Activated naive CD4-positive, alpha-beta T cell treated with anti-CD3 and anti-CD28 coated beads, Interleukin-2, amount 50 U/mL, for 72 hours (primary cell): ENCODE measurements at regions not wholly inside any gene's neighbourhood (a gene's known extent, or its start where the extent isn't known, plus 50 kb on each side); places are given as distances from the start of the nearest gene placed in this dataset.
"Not testable (repeated sequence)": the region's sequence is repeated elsewhere in the genome, so short reads cannot be mapped to it uniquely, and the experiment has no call there.

Source experiments
- ATAC-seq, 2 donors: fragments of 150-1000 bp; cut with Tn5 transposase; 2 replicates each; pipeline ENCODE4 v1.10.0; 2021; ENCODE audit warnings: mild to moderate bottlenecking in 2 of 2, moderate library complexity in 2 of 2
- DNase-seq, 2 donors: peaks; one replicate each; pipeline ENCODE4 v3.0.0; 2021 to 2022; ENCODE audit warnings: low spot score in 2 of 2
- H3K27ac Mint-ChIP-seq, 2 donors: one replicate each; pipeline ENCODE4 v1.8.0; 2022; ENCODE audit warnings: mild to moderate bottlenecking in 2 of 2, mixed read lengths in 2 of 2
- H3K36me3 Mint-ChIP-seq, 2 donors: one replicate each; pipeline ENCODE4 v1.8.0; 2022; ENCODE audit warnings: mixed read lengths in 2 of 2
- H3K9me3 Mint-ChIP-seq, 2 donors: one replicate each; pipeline ENCODE4 v1.8.0; 2022; ENCODE audit warnings: mixed read lengths in 2 of 2

DNA sequence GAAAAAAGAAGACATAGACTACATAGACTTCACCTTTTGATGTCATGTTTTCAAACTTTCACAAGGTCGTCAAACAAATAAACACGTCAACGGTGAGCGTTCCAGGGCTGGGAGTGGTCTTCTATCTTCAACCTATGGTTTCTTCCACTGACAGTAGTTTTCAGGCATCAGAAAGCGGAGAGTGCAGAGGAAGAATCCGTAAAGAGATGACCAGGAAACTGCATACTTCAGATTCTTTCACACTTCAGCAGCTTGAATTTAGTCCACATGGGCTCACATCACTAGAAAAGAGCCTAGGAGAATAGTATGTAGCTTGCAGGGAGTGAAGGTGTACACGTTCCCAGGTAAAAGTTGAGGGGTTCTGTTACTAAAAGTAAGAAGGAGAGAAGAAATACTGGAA is 58.5 kb downstream of the NPY1R start:
- DNase-seq (no peak), ATAC-seq (no peak)
- no peaks in the 10 kb centered on the region for H3K36me3 Mint-ChIP-seq
- H3K27ac Mint-ChIP-seq: no peak overlapping the region
- no peaks in the 10 kb centered on the region for H3K9me3 Mint-ChIP-seq

- no peak overlapping the region for H3K27ac Mint-ChIP-seq
- H3K36me3 Mint-ChIP-seq: no peaks in the 10 kb centered on the region
- no peaks in the 10 kb centered on the region for H3K9me3 Mint-ChIP-seq
- DNase-seq (no peak), ATAC-seq (no peak)
These were observed 59.2 kb downstream of the NPY1R start for GRCh38 chr4:163273203-163273602.

GRCh38 chr4:163271555-163272127 is 60.8 kb downstream of the NPY1R start:
- H3K9me3 Mint-ChIP-seq: no peaks in the 10 kb centered on the region
- DNase-seq: no peak

GRCh38 chr4:163269869-163270268 is 62.5 kb downstream of the NPY1R start:
- Mint-ChIP-seq H3K9me3 (no peaks in the 10 kb centered on the region), H3K36me3 (no peaks in the 10 kb centered on the region), H3K27ac (no peak overlapping the region)
- ATAC-seq (no peak), DNase-seq (no peak)

More at GRCh38 chr4:163271555-163272127, 60.8 kb downstream of the NPY1R start:
- Mint-ChIP-seq H3K27ac (no peak overlapping the region), H3K36me3 (no peaks in the 10 kb centered on the region)
- no peak for ATAC-seq

- no peaks in the 10 kb centered on the region for H3K9me3 Mint-ChIP-seq
- H3K27ac Mint-ChIP-seq: no peak overlapping the region
- DNase-seq (no peak), ATAC-seq (no peak)
- H3K36me3 Mint-ChIP-seq: no peaks in the 10 kb centered on the region
These were observed 63.2 kb downstream of the NPY1R start for GRCh38 chr4:163269166-163269565.

DNA sequence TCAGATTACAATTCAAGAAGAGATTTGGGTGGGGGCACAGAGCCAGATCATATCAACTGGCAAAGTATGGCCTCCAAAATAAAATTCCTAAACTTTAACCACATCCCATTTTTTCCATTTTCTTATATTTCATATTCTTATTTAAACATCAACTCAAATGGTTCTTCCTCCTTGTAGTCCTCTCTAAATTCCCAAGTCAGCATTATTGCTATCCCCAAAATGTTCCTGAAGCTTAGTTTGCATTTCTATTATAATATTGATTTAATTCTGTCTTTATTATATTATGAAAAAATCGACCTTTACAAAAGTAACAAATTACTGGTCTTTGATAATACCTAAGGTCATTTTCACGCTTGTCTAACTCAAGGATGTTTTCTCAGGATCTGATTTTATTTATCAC is 67.5 kb downstream of the NPY1R start:
- H3K9me3 Mint-ChIP-seq: no peaks in the 10 kb centered on the region
- no peak overlapping the region for H3K27ac Mint-ChIP-seq
- no peak for ATAC-seq
- H3K36me3 Mint-ChIP-seq: no peaks in the 10 kb centered on the region
- DNase-seq: no peak

GRCh38 chr4:163263606-163264005 is 68.8 kb downstream of the NPY1R start:
- ATAC-seq (no peak), DNase-seq (no peak)
- Mint-ChIP-seq H3K27ac (no peak overlapping the region), H3K36me3 (no peaks in the 10 kb centered on the region), H3K9me3 (no peaks in the 10 kb centered on the region)

- Mint-ChIP-seq H3K9me3 (no peaks in the 10 kb centered on the region), H3K36me3 (no peaks in the 10 kb centered on the region), H3K27ac (no peak overlapping the region)
- DNase-seq (no peak), ATAC-seq (no peak)
These were observed 75.6 kb downstream of the NPY1R start for GRCh38 chr4:163256680-163257343.

- Mint-ChIP-seq H3K36me3 (no peaks in the 10 kb centered on the region), H3K27ac (no peak overlapping the region), H3K9me3 (peaks cover 10 to 14% of the 10 kb centered on the region in 2 donors)
- DNase-seq: no peak
- ATAC-seq: no peak
These were observed 81.2 kb downstream of the NPY1R start for GRCh38 chr4:163251204-163251603.

DNA sequence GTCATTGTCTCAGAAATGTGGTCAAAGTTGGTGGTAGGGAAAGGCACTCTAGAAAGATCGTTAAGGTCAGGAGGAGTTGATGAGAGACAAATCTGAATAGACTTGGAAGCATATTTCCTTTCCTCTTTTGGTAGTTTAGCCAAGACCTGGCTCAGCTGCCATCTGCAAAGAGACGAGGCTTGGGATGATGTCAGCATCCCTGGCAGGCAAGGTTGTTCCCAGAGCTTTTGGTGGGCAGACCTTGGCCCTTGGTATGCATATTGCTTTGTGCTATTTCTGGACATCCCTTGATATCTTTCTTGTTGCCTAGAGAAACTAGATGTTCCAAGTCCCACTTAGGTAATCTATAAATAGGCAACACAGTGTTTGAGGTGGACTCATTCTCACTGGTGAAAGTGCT is 82.4 kb upstream of the NAF1 start:
- no peak overlapping the region for H3K27ac Mint-ChIP-seq
- DNase-seq (no peak), ATAC-seq (no peak)
- no peaks in the 10 kb centered on the region for H3K36me3 Mint-ChIP-seq
- peaks cover 10 to 17% of the 10 kb centered on the region in 2 donors for H3K9me3 Mint-ChIP-seq

DNA sequence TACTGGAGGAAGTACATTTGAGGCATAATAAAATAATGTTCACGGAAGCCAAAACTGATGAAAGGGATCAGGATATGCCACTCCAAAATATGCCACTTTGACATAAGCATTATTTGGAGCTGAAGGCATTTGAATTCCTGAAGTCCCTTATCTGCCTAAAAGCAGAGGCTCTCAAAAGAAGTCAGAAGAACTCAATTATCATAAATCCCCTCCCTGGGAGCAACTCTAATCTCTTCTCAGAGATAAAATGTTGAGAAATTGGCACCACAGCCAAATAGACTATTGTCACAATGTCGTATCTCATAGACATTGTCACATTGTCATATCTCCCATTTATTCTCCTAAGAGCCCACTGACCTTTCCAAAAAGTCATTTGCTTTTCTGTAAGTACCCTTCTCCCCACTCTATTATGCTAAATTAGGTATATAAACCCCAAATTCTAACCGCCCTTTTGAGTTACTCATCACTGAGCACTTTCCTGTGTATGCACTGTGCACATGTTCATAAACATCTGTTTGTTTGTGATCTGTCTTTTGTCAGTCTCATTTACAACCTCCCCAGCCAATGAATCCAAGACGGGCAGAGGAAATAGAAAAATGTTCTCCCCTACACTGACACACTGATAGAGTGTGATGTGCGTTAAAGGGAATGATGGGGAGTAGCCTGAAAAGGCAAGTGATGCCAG is 78.5 kb upstream of the NAF1 start:
- no peak overlapping the region for H3K27ac Mint-ChIP-seq
- peaks cover 5 to 14% of the 10 kb centered on the region in 2 donors for H3K9me3 Mint-ChIP-seq
- DNase-seq: no peak
- H3K36me3 Mint-ChIP-seq: peaks cover 0 to 5% of the 10 kb centered on the region in 2 donors
- ATAC-seq: no peak

GRCh38 chr4:163243297-163243981 is 76.7 kb upstream of the NAF1 start:
- Mint-ChIP-seq H3K9me3 (peaks cover 0 to 5% of the 10 kb centered on the region in 2 donors), H3K36me3 (peaks cover 0 to 5% of the 10 kb centered on the region in 2 donors), H3K27ac (no peak overlapping the region)
- ATAC-seq: no peak
- no peak for DNase-seq

DNA sequence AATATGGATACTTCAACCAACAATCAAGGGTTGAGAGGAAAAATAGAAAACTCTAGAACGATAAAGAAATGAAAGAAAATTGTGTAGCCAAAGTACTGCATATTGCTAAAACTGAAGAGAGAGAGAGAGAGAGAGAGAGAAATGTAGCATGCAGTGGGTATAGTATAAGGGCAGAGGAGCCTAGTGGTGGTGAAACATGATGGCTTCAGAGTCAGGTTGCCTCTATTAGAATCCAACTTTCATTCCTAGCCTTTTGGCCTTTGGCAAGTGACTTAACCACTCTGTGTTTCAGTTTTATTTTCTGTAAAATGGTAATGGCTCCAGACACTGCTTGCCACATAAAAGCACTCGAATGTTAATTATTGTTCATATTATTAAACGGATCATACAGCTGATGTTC is 71.2 kb upstream of the NAF1 start:
- no peak for ATAC-seq
- peaks cover 11 to 13% of the 10 kb centered on the region in 2 donors for H3K9me3 Mint-ChIP-seq
- DNase-seq: no peak
- H3K27ac Mint-ChIP-seq: no peak overlapping the region
- peaks cover 5 to 9% of the 10 kb centered on the region in 2 donors for H3K36me3 Mint-ChIP-seq

DNA sequence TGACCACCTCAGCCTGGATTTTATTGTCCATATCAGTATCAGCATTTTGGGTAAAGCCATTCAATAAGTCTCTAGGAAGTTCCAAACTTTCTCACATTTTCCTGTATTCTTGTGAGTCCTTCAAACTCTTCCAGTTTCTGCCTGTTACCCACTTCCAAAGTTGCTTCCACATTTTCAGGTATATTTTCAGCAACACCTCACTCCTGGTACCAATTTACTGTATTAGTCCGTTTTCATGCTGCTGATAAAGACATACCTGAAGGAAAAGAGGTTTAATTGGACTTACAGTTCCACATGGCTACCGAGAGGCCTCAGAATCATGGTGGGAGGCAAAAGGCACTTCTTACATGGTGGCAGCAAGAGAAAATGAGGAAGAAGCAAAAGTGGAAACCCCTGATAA is 69.7 kb upstream of the NAF1 start:
- not testable (repeated sequence) for H3K27ac Mint-ChIP-seq, H3K36me3 Mint-ChIP-seq, ATAC-seq, DNase-seq
- peaks cover 11 to 13% of the 10 kb centered on the region in 2 donors for H3K9me3 Mint-ChIP-seq

- DNase-seq (no peak), ATAC-seq (no peak)
- Mint-ChIP-seq H3K9me3 (peaks cover 15 to 17% of the 10 kb centered on the region in 2 donors), H3K36me3 (peaks cover 5 to 9% of the 10 kb centered on the region in 2 donors), H3K27ac (no peak overlapping the region)
These were observed 66.6 kb upstream of the NAF1 start for GRCh38 chr4:163233321-163233720.

- DNase-seq (no peak), ATAC-seq (no peak)
- Mint-ChIP-seq H3K9me3 (peaks cover 11 to 12% of the 10 kb centered on the region in 2 donors), H3K27ac (no peak overlapping the region), H3K36me3 (no peaks in the 10 kb centered on the region)
These were observed 62.0 kb upstream of the NAF1 start for GRCh38 chr4:163228648-163229047.

DNA sequence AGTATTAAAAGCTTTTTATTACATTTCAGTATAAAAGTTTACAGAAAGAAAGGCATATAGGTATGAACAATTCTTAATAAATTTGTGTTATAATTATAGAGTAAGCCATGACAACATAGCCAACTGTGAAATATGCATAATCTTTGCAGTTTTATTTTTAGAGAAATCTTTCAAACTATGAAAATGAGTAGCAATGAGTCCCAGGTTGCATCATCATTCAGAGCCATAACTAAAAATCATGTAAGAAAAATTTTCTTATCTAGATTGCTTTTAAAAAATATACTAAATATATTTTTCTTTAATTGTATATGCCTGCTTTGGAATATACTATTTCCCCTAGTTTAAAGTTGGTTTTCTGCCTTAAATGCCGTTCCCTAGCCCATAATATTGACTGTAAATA is 54.8 kb upstream of the NAF1 start:
- no peak for DNase-seq
- no peaks in the 10 kb centered on the region for H3K36me3 Mint-ChIP-seq
- no peak overlapping the region for H3K27ac Mint-ChIP-seq

More for the DNA sequence above, 54.8 kb upstream of the NAF1 start:
- no peak for ATAC-seq
- no peaks in the 10 kb centered on the region for H3K9me3 Mint-ChIP-seq
